Testis (tissue), 2 donors: ENCODE measurements at regions not wholly inside any gene's neighbourhood (a gene's known extent, or its start where the extent isn't known, plus 50 kb on each side); places are given as distances from the start of the nearest gene placed in this dataset.

ENCODE experiments used
- DNase-seq: peaks from one replicate; pipeline ENCODE4 v3.0.0-alpha.2; 2019
- H3K27ac ChIP-seq, 2 donors: fragments of 200-600 bp; sonication (generic); one replicate each; pipeline ENCODE4 v1.5.1; 2019
- H3K27me3 ChIP-seq: fragments of 200-600 bp; sonication (generic); one replicate; pipeline ENCODE4 v1.5.1; 2019
- H3K36me3 ChIP-seq: fragments of 200-600 bp; sonication (generic); one replicate; pipeline ENCODE4 v1.5.1; 2017; ENCODE audit warnings: low read depth; ENCODE audit errors: missing control alignments
- H3K4me1 ChIP-seq: fragments of 200-600 bp; sonication (generic); one replicate; pipeline ENCODE4 v1.5.1; 2019
- H3K4me3 ChIP-seq, 2 donors: fragments of 200-600 bp; sonication (generic); one replicate each; pipeline ENCODE4 v1.5.1; 2017 to 2019
- H3K9me3 ChIP-seq: fragments of 200-600 bp; sonication (generic); one replicate; pipeline ENCODE4 v1.5.1; 2017
- CTCF ChIP-seq, 3 experiments: fragments of 450-650 bp in 2 of 3; fragments of 200-600 bp in 1 of 3; sonication (generic) in 1 of 3; IDR thresholded peaks; one replicate each; pipeline ENCODE4 v1.5.1; 2016 to 2019; ENCODE audit warnings: antibody characterized with exemption in 3 of 3, mild to moderate bottlenecking in 2 of 3, moderate library complexity in 1 of 3
- POLR2A ChIP-seq: fragments of 450-650 bp; IDR thresholded peaks from one replicate; pipeline ENCODE4 v1.6.1; 2017; ENCODE audit warnings: antibody characterized with exemption, mild to moderate bottlenecking, moderate library complexity
- WGBS, 2 donors: methylation state at CpG; one replicate each; pipeline ENCODE4 v1.1.5; 2018; 5-methylcytosine and 5-hydroxymethylcytosine counted together
- intact Hi-C: fragments of 100-400 bp; cut with DNase I; formaldehyde crosslinking; loops from one replicate; pipeline ENCODE4 v1.15.1; 2023; ENCODE audit warnings: low total_unique reads

- no peaks in the 10 kb centered on the region for H3K27me3 ChIP-seq
- intact Hi-C loops = no loop called here
- no peak overlapping the region for H3K27ac ChIP-seq
- no peaks in the 10 kb centered on the region for H3K36me3 ChIP-seq
- 70 to 90% methylated on average over 5 of the region's 5 CpGs for WGBS, 2 donors
- no peak for TF ChIP-seq CTCF (IDR thresholded peaks at IDR 0.05)
- TF ChIP-seq POLR2A = no peak
- no peak overlapping the region for H3K4me3 ChIP-seq
- H3K9me3 ChIP-seq = no peaks in the 10 kb centered on the region
- no peak for DNase-seq
- H3K4me1 ChIP-seq = peaks cover 12% of the 10 kb centered on the region
Measured at GRCh38 chr9:105146677-105147076, 97.8 kb upstream of the SLC44A1 start.

GRCh38 chr9:105147110-105147871, 97.2 kb upstream of the SLC44A1 start:
- Histone ChIP-seq H3K27me3 (no peaks in the 10 kb centered on the region), H3K27ac (no peak overlapping the region), H3K36me3 (no peaks in the 10 kb centered on the region), H3K9me3 (no peaks in the 10 kb centered on the region), H3K4me1 (peaks cover 8% of the 10 kb centered on the region), H3K4me3 (no peak overlapping the region)
- DNase-seq = no peak
- intact Hi-C loops = no loop called here
- whole genome bisulfite sequencing, 2 donors = 74 to 92% methylated on average over 4 of the region's 4 CpGs
- TF ChIP-seq CTCF (IDR thresholded peaks at IDR 0.05) (no peak), POLR2A (no peak)

GRCh38 chr9:105148328-105149006, 96.0 kb upstream of the SLC44A1 start:
- intact Hi-C loops = no loop called here
- TF ChIP-seq CTCF (IDR thresholded peaks at IDR 0.05) (no peak), POLR2A (no peak)
- H3K27ac ChIP-seq = no peak overlapping the region
- 30 to 43% methylated on average over 1 of the region's 1 CpG for WGBS, 2 donors
- DNase-seq = no peak
- H3K4me1 ChIP-seq = peaks cover under 1% of the 10 kb centered on the region
- no peaks in the 10 kb centered on the region for H3K9me3 ChIP-seq
- no peaks in the 10 kb centered on the region for H3K27me3 ChIP-seq
- H3K4me3 ChIP-seq = no peak overlapping the region
- no peaks in the 10 kb centered on the region for H3K36me3 ChIP-seq

- no peak overlapping the region for H3K27ac ChIP-seq
- H3K9me3 ChIP-seq = no peaks in the 10 kb centered on the region
- H3K4me3 ChIP-seq = no peak overlapping the region
- no peak for DNase-seq
- no peak for TF ChIP-seq POLR2A
- TF ChIP-seq CTCF (IDR thresholded peaks at IDR 0.05) = no peak
- intact Hi-C loops = loop anchor here (10.0 kb wide), 1 partner anchor 264 kb away; no protein-coding TSS in a partner anchor
- H3K4me1 ChIP-seq = no peaks in the 10 kb centered on the region
- 69 to 73% methylated on average over 2 of the region's 2 CpGs for WGBS, 2 donors
- no peaks in the 10 kb centered on the region for H3K27me3 ChIP-seq
- H3K36me3 ChIP-seq = no peaks in the 10 kb centered on the region
Measured at GRCh38 chr9:105150991-105151685, 93.3 kb upstream of the SLC44A1 start.
